ENCODE measurements at regions not wholly inside any gene's neighbourhood (a gene's known extent, or its start where the extent isn't known, plus 50 kb on each side); places are given as distances from the start of the nearest gene placed in this dataset.

- H2BK5ac ChIP-seq (ENCODE audit: low read depth, low read length, poor library complexity, severe bottlenecking): no peak overlapping the region
- H3K36me3 ChIP-seq (ENCODE audit: control insufficient read depth in 1 of 2, insufficient read depth in 2 of 2, low read depth in 1 of 2, low read length in 2 of 2): no peaks in the 10 kb centered on the region
- H2BK12ac ChIP-seq (ENCODE audit: low read length in 2 of 2): no peak overlapping the region
- no peaks in the 10 kb centered on the region for H3K4me1 ChIP-seq (ENCODE audit: control insufficient read depth, insufficient read depth, low read depth, low read length)
- no peak overlapping the region for H2AK5ac ChIP-seq (ENCODE audit: low read length, severe bottlenecking)
- no peak overlapping the region for H2AFZ ChIP-seq (ENCODE audit: low read depth, low read length)
- no peaks in the 10 kb centered on the region for H3K9me3 ChIP-seq (ENCODE audit: control insufficient read depth, low read length)
- no peak overlapping the region for H3K27ac ChIP-seq (ENCODE audit: low read length, poor library complexity, severe bottlenecking)
- no peak overlapping the region for H3K4me3 ChIP-seq (ENCODE audit: insufficient read depth in 1 of 2, low read depth in 1 of 2, low read length in 2 of 2)
- no peak overlapping the region for H3K23ac ChIP-seq (ENCODE audit: low read length in 2 of 2)
- H2BK120ac ChIP-seq (ENCODE audit: low read depth, low read length): no peak overlapping the region
- no peak overlapping the region for H3K4me2 ChIP-seq (ENCODE audit: low read length, poor library complexity, severe bottlenecking)
- no peak overlapping the region for H3K9ac ChIP-seq (ENCODE audit: low read length)
- H4K91ac ChIP-seq (ENCODE audit: low read length): no peak overlapping the region
- WGBS: 100% methylated on average over 1 of the region's 2 CpGs
- H3K18ac ChIP-seq (ENCODE audit: low read depth in 1 of 2, low read length in 2 of 2): no peak overlapping the region
- no peak for DNase-seq
- H2BK15ac ChIP-seq (ENCODE audit: low read depth, poor library complexity, severe bottlenecking): no peak overlapping the region
- no peak overlapping the region for H3K4ac ChIP-seq (ENCODE audit: low read depth in 1 of 2, low read length in 2 of 2)
- H4K8ac ChIP-seq (ENCODE audit: low read length): no peak overlapping the region
- H3K27me3 ChIP-seq (ENCODE audit: control insufficient read depth in 1 of 2, insufficient read depth in 1 of 2, low read length in 2 of 2): no peaks in the 10 kb centered on the region
- H3K79me1 ChIP-seq (replicated peaks; ENCODE audit: low read length, poor library complexity, severe bottlenecking): no peaks in the 10 kb centered on the region
- H3K14ac ChIP-seq (ENCODE audit: low read length in 2 of 2): no peak overlapping the region
Observed at GRCh38 chr3:145893331-145893730, 267.7 kb downstream of the PLOD2 start.

DNA sequence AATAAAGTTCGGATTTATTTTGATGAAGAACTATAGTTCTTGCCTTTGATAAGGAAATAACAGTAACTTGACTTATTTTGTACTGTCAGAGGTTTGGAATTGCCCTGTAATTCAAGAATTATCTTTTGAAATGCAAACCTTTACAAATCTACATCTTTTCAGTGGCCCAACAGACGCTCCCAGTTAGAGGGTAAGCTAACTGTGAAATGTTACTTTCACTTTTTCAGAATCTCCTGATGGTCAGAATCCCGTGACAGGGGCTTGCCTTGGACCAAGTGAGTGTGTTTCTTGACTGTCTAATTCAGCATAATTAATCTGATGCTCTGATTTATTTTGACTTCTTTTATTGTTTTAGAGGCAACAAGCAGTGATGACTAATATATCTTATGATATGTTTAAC, 262.5 kb downstream of the PLOD2 start:
- H3K18ac ChIP-seq (ENCODE audit: low read depth in 1 of 2, low read length in 2 of 2): no peak overlapping the region
- WGBS: 100% methylated on average over 3 of the region's 3 CpGs

GRCh38 chr3:145899241-145899640, 261.7 kb downstream of the PLOD2 start:
- Histone ChIP-seq H4K91ac (ENCODE audit: low read length) (no peak overlapping the region), H2AK5ac (ENCODE audit: low read length, severe bottlenecking) (no peak overlapping the region)

More for the DNA sequence above, 262.5 kb downstream of the PLOD2 start:
- H3K27ac ChIP-seq (ENCODE audit: low read length, poor library complexity, severe bottlenecking): no peak overlapping the region
- no peaks in the 10 kb centered on the region for H3K9me3 ChIP-seq (ENCODE audit: control insufficient read depth, low read length)
- no peak overlapping the region for H3K23ac ChIP-seq (ENCODE audit: low read length in 2 of 2)
- no peak overlapping the region for H3K14ac ChIP-seq (ENCODE audit: low read length in 2 of 2)
- no peak overlapping the region for H2BK5ac ChIP-seq (ENCODE audit: low read depth, low read length, poor library complexity, severe bottlenecking)
- no peak overlapping the region for H2BK15ac ChIP-seq (ENCODE audit: low read depth, poor library complexity, severe bottlenecking)
- no peak overlapping the region for H3K4ac ChIP-seq (ENCODE audit: low read depth in 1 of 2, low read length in 2 of 2)
- H3K27me3 ChIP-seq (ENCODE audit: control insufficient read depth in 1 of 2, insufficient read depth in 1 of 2, low read length in 2 of 2): no peaks in the 10 kb centered on the region
- H3K4me1 ChIP-seq (ENCODE audit: control insufficient read depth, insufficient read depth, low read depth, low read length): peaks cover 2% of the 10 kb centered on the region
- peak overlapping the region; percentile 75 for H3K9ac ChIP-seq (ENCODE audit: low read length)
- no peak overlapping the region for H4K8ac ChIP-seq (ENCODE audit: low read length)
- H3K79me1 ChIP-seq (replicated peaks; ENCODE audit: low read length, poor library complexity, severe bottlenecking): no peaks in the 10 kb centered on the region
- H3K36me3 ChIP-seq (ENCODE audit: control insufficient read depth in 1 of 2, insufficient read depth in 2 of 2, low read depth in 1 of 2, low read length in 2 of 2): no peaks in the 10 kb centered on the region
- H2AK5ac ChIP-seq (ENCODE audit: low read length, severe bottlenecking): no peak overlapping the region
- H2BK120ac ChIP-seq (ENCODE audit: low read depth, low read length): no peak overlapping the region
- DNase-seq: peak; percentile 17
- no peak overlapping the region for H3K4me2 ChIP-seq (ENCODE audit: low read length, poor library complexity, severe bottlenecking)
- H3K4me3 ChIP-seq (ENCODE audit: insufficient read depth in 1 of 2, low read depth in 1 of 2, low read length in 2 of 2): peak overlapping the region in 1 of 2 experiments; percentile 67
- no peak overlapping the region for H2BK12ac ChIP-seq (ENCODE audit: low read length in 2 of 2)
- H4K91ac ChIP-seq (ENCODE audit: low read length): no peak overlapping the region
- H2AFZ ChIP-seq (ENCODE audit: low read depth, low read length): no peak overlapping the region

GRCh38 chr3:145900056-145900829, 260.7 kb downstream of the PLOD2 start:
- H4K91ac ChIP-seq (ENCODE audit: low read length): no peak overlapping the region
- no peak overlapping the region for H2BK120ac ChIP-seq (ENCODE audit: low read depth, low read length)
- H3K4me3 ChIP-seq (ENCODE audit: insufficient read depth in 1 of 2, low read depth in 1 of 2, low read length in 2 of 2): no peak overlapping the region
- no peak overlapping the region for H4K8ac ChIP-seq (ENCODE audit: low read length)
- H3K9ac ChIP-seq (ENCODE audit: low read length): no peak overlapping the region
- H2AFZ ChIP-seq (ENCODE audit: low read depth, low read length): no peak overlapping the region
- 71% methylated on average over 1 of the region's 3 CpGs for WGBS
- H3K4ac ChIP-seq (ENCODE audit: low read depth in 1 of 2, low read length in 2 of 2): no peak overlapping the region
- H3K27me3 ChIP-seq (ENCODE audit: control insufficient read depth in 1 of 2, insufficient read depth in 1 of 2, low read length in 2 of 2): no peaks in the 10 kb centered on the region
- H3K27ac ChIP-seq (ENCODE audit: low read length, poor library complexity, severe bottlenecking): no peak overlapping the region
- peaks cover 4% of the 10 kb centered on the region for H3K4me1 ChIP-seq (ENCODE audit: control insufficient read depth, insufficient read depth, low read depth, low read length)
- no peak overlapping the region for H2BK5ac ChIP-seq (ENCODE audit: low read depth, low read length, poor library complexity, severe bottlenecking)
- no peak overlapping the region for H3K4me2 ChIP-seq (ENCODE audit: low read length, poor library complexity, severe bottlenecking)
- H3K23ac ChIP-seq (ENCODE audit: low read length in 2 of 2): no peak overlapping the region
- no peak overlapping the region for H2BK15ac ChIP-seq (ENCODE audit: low read depth, poor library complexity, severe bottlenecking)
- no peaks in the 10 kb centered on the region for H3K36me3 ChIP-seq (ENCODE audit: control insufficient read depth in 1 of 2, insufficient read depth in 2 of 2, low read depth in 1 of 2, low read length in 2 of 2)
- H2AK5ac ChIP-seq (ENCODE audit: low read length, severe bottlenecking): no peak overlapping the region
- no peak overlapping the region for H3K18ac ChIP-seq (ENCODE audit: low read depth in 1 of 2, low read length in 2 of 2)
- no peak overlapping the region for H2BK12ac ChIP-seq (ENCODE audit: low read length in 2 of 2)
- H3K14ac ChIP-seq (ENCODE audit: low read length in 2 of 2): no peak overlapping the region
- no peak for DNase-seq
- H3K9me3 ChIP-seq (ENCODE audit: control insufficient read depth, low read length): no peaks in the 10 kb centered on the region
- no peaks in the 10 kb centered on the region for H3K79me1 ChIP-seq (replicated peaks; ENCODE audit: low read length, poor library complexity, severe bottlenecking)

More at GRCh38 chr3:145899241-145899640, 261.7 kb downstream of the PLOD2 start:
- H3K4me3 ChIP-seq (ENCODE audit: insufficient read depth in 1 of 2, low read depth in 1 of 2, low read length in 2 of 2): no peak overlapping the region
- H3K9me3 ChIP-seq (ENCODE audit: control insufficient read depth, low read length): no peaks in the 10 kb centered on the region
- no peak overlapping the region for H3K14ac ChIP-seq (ENCODE audit: low read length in 2 of 2)
- no peak overlapping the region for H2BK12ac ChIP-seq (ENCODE audit: low read length in 2 of 2)
- 64% methylated on average over 3 of the region's 4 CpGs for WGBS
- no peak overlapping the region for H2BK15ac ChIP-seq (ENCODE audit: low read depth, poor library complexity, severe bottlenecking)
- peaks cover 4% of the 10 kb centered on the region for H3K4me1 ChIP-seq (ENCODE audit: control insufficient read depth, insufficient read depth, low read depth, low read length)
- no peak for DNase-seq
- H2BK120ac ChIP-seq (ENCODE audit: low read depth, low read length): no peak overlapping the region
- H3K27ac ChIP-seq (ENCODE audit: low read length, poor library complexity, severe bottlenecking): no peak overlapping the region
- no peaks in the 10 kb centered on the region for H3K36me3 ChIP-seq (ENCODE audit: control insufficient read depth in 1 of 2, insufficient read depth in 2 of 2, low read depth in 1 of 2, low read length in 2 of 2)
- H2AFZ ChIP-seq (ENCODE audit: low read depth, low read length): no peak overlapping the region
- no peak overlapping the region for H3K9ac ChIP-seq (ENCODE audit: low read length)
- no peak overlapping the region for H2BK5ac ChIP-seq (ENCODE audit: low read depth, low read length, poor library complexity, severe bottlenecking)
- no peak overlapping the region for H3K4ac ChIP-seq (ENCODE audit: low read depth in 1 of 2, low read length in 2 of 2)
- H3K79me1 ChIP-seq (replicated peaks; ENCODE audit: low read length, poor library complexity, severe bottlenecking): no peaks in the 10 kb centered on the region
- no peak overlapping the region for H4K8ac ChIP-seq (ENCODE audit: low read length)
- H3K27me3 ChIP-seq (ENCODE audit: control insufficient read depth in 1 of 2, insufficient read depth in 1 of 2, low read length in 2 of 2): no peaks in the 10 kb centered on the region
- no peak overlapping the region for H3K23ac ChIP-seq (ENCODE audit: low read length in 2 of 2)
- no peak overlapping the region for H3K18ac ChIP-seq (ENCODE audit: low read depth in 1 of 2, low read length in 2 of 2)
- no peak overlapping the region for H3K4me2 ChIP-seq (ENCODE audit: low read length, poor library complexity, severe bottlenecking)
